HPDE6-E6E7 (cell line): ENCODE measurements at regions not wholly inside any gene's neighbourhood (a gene's known extent, or its start where the extent isn't known, plus 50 kb on each side); places are given as distances from the start of the nearest gene placed in this dataset.
"Not testable (repeated sequence)": the region's sequence is repeated elsewhere in the genome, so short reads cannot be mapped to it uniquely, and the experiment has no call there.

ENCODE experiments used
- DNase-seq: peaks from one replicate; pipeline ENCODE4 v3.0.0; 2011; ENCODE audit warnings: missing footprints; ENCODE audit errors: extremely low spot score

DNA sequence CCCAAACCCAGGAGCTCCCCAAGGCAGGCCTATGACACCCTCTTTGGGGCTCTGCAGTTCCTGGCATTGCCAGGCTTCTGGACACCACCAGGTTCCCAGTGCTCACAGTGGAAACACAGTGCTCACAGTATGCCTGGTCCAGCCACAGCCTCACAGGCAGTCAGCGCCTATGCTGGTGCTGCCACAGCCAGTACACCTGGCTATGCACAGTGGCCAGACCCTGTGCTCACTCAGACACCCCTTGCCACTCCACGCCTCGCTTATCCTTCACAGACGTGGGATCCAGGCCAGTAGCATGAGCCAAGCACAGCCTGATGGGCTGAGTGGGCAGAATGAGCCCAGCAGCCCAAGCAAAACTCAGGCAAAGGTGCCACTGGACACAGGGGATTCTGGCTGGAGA lies 579.2 kb upstream of the ADGRL2 start:
- no peak for DNase-seq

DNA sequence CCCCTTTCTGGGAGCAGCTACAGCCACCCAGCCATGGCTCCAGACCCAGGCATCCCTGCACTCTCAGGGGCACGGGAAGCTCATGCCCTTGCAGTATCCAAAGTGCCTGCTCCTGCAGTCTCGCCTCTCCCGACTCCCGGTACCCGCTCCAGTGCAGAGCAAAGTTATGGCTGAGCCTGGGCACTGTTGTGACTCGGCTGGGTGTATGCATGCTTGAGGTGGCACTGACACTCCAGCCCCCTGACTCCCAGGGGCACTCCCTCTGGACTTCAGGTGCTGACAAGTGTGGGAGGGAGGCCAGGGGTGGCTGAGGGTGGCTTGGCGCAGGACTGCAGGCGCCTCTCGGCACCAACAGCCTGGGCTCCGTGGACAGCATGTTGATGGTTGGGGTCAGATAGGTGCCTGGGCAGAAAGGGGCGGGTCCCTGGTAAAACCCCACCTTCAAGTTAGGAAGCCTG lies 580.1 kb upstream of the ADGRL2 start:
- DNase-seq: no peak

DNA sequence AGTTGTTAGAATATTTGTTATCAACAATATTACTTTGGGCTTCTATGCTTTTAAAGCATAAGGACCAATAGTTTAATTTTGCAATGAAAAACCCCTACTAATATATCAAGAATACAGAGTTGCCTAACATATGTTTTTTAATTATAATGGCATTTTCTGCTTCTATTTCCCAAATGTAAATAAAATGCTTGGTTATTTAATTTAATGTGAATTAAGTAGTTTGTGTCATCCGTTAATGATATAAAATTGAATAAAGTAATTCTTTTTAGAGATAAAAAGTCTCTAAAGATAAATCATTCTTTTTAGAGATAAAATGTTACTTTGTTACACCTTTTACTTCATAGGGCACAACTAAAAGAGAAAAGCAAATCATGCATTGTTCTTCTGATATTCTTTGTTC lies 583.7 kb upstream of the ADGRL2 start:
- no peak for DNase-seq

DNA sequence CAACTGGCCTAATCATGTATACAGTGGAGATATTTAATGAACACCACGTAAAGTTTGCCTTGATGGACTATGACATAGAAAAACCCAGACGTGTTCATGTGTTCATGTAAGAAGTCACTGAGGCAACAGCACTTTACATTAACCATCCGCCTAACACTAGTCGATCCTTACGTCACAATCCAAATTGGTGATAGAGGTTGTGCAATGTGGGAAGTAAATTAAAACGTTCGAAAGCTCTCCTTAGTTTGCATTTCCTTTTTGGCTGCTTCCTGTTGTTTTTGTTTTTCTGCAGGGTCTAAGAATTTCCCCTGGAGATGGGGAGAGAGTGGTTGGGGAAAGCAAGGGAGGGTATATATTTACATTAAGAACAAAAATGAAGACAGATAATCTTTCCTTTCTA lies 587.5 kb upstream of the ADGRL2 start:
- no peak for DNase-seq

DNA sequence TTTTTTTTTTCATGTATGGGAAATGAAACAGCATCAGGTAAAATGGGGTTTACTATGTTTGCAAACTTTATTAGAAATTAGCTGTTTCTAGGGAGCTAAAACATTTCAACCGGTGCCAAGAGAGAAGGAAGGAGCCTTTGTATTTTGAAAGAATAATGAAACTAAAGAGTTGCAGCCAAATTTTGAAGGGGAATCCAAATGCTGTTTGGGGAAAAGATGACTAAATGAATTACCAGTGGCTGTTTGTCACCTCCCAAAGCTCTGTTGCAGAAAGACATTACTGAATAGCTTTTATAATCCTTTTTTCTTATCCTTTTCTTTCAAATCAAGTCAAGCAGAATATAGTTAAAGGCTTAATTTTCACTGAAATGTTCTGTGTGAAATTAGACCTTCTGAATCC lies 591.3 kb upstream of the ADGRL2 start:
- no peak for DNase-seq

- DNase-seq: no peak
Observed at GRCh38 chr1:81208441-81208840, 592.3 kb upstream of the ADGRL2 start.

GRCh38 chr1:81205956-81206355 lies 594.8 kb upstream of the ADGRL2 start:
- DNase-seq: no peak

DNA sequence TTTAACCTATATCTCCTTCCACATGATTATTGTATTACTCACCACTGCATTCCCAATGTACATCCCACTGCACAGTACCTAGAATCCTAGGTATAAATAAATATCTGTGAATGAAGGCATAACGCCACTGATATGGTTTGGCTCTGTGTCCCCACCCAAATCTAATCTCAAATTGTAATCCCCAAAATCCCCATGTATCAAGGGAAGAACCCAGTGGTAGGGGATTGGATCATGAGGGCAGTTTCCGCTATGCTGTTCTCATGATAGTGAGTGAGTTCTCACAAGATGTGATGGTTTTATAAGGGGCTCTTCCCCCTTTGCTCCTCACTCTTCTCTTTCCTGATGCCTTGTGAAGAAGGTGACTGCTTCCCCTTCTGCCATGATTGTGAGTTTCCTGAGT lies 599.0 kb upstream of the ADGRL2 start:
- no peak for DNase-seq

- no peak for DNase-seq
Observed at GRCh38 chr1:81197591-81197990, 603.1 kb upstream of the ADGRL2 start.

DNA sequence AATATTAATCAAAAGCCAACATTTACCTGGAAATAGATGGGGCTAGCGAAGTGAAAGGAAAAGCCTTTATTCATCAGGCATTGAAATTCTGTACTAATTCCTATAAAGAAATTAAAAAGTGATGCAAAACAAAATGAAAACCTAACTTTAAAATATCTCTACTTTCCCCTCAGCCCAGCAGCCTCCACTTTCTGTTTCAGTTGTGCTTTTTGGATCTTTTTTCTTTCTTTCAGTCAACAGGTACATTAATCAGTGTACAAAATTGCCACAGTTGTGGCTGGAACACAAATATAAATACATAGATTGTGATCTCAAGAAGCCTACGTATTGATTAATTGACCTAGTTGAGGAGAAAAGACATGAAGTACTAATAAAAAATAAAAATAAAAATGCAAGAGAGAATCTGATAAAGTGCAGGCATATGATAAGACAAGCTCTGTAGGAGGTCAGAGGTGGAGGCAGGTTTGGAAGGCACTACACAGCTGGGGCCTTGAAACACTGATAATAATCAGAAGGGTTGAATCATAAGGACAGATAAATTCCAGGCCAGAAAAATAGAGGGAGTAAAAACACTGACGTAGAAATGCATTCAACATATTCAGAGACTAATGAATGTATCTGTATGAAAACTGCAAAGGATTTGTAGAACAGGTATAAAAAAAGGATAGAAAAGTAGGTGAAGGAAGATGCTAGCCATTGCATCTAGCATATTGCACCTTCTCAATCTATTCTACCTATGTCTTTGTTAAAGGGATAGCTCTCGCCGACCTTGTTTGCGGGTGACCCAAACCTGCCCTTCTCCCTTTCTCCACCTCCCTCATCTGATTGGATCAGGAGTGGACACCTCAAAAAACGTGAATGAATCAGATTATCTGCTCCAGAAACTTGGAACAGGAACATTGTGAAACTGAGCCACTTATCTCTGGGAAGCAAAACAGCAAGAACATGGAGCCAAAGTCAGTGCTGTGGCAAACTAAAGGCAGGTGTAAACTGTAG lies 607.8 kb upstream of the ADGRL2 start:
- DNase-seq: no peak

- no peak for DNase-seq
Observed at GRCh38 chr1:81190003-81190402, 610.7 kb upstream of the ADGRL2 start.

DNA sequence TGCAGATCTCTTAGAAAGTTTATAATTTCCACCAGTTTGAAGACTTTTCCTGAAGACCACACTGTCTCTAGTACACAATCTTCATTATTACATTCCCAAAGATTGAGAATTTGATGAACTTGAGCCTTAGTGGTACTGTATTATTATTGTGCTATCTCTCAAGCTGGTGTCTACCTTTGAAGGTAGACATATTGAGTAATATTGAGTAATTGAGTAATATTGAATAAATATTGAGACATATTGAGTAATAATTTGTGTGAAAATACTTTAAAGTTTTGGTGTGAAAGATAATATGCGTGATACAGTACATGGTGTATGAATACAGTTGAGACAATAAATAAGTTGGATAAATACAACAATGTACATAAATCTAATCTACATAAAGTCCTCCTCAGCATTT lies 613.1 kb upstream of the ADGRL2 start:
- DNase-seq: no peak

GRCh38 chr1:81186261-81186660 lies 614.5 kb upstream of the ADGRL2 start:
- peak; percentile 54 for DNase-seq

GRCh38 chr1:81183553-81183952 lies 617.2 kb upstream of the ADGRL2 start:
- DNase-seq: no peak

- DNase-seq: no peak
Observed at GRCh38 chr1:81183051-81183450, 617.7 kb upstream of the ADGRL2 start.

GRCh38 chr1:81179242-81179641 lies 621.5 kb upstream of the ADGRL2 start:
- peak; percentile 54 for DNase-seq

GRCh38 chr1:81178431-81179093 lies 622.2 kb upstream of the ADGRL2 start:
- not testable (repeated sequence) for DNase-seq

- DNase-seq: peak; percentile 76
Observed at GRCh38 chr1:81174811-81175476, 625.8 kb upstream of the ADGRL2 start.

GRCh38 chr1:81174052-81174451 lies 626.7 kb upstream of the ADGRL2 start:
- no peak for DNase-seq

DNA sequence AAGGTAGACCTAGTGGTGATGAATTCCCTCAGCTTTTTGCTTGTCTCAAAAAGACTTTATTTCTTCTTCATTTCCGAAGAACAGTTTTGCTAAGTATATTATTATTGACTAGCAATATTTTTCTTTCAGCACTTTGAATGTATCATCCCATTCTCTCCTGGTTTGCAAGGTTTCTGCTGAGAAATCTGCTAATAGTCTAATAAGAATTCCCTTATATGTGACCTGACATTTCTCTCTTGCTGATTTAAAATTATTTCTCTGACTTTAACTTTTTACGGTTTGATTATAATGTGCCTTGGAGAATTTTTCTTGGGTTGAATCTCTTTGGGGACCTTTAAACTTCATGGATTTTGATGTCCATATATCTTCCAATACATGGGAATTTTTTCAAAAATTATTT lies 628.3 kb upstream of the ADGRL2 start:
- no peak for DNase-seq

GRCh38 chr1:81170721-81171120 lies 630.0 kb upstream of the ADGRL2 start:
- no peak for DNase-seq

- no peak for DNase-seq
Observed at GRCh38 chr1:81165963-81166362, 634.8 kb upstream of the ADGRL2 start.
